ENCODE measurements at regions not wholly inside any gene's neighbourhood (a gene's known extent, or its start where the extent isn't known, plus 50 kb on each side); places are given as distances from the start of the nearest gene placed in this dataset.

DNA sequence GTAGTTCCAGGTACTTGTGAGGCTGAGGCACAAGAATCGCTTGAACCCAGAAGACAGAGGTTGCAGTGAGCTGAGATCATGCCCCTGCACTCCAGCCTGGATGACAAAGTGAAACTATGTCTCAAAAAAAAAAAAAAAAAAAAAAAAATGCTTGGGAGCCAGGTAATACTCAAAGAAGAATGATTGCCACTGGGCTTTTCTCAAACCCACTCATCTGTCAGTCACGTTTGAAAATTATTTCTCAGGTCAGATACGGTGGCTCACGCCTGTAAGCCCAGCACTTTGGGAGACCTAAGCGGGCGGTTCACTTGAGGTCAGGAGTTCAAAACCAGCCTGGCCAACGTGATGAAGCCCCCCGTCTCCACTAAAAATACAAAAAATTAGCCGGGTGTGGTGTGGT is 155.7 kb downstream of the RELL1 start:
- Histone ChIP-seq H3K79me2 (ENCODE audit: insufficient read depth, low read length) (no peaks in the 10 kb centered on the region), H3K36me3 (ENCODE audit: insufficient read depth, low read length) (no peaks in the 10 kb centered on the region), H2AFZ (ENCODE audit: low read length) (no peak overlapping the region), H3K27ac (ENCODE audit: low read depth, low read length) (no peak overlapping the region), H3K27me3 (ENCODE audit: insufficient read depth, low read length) (no peaks in the 10 kb centered on the region), H3K4me2 (ENCODE audit: insufficient read depth, low read length) (no peak overlapping the region), H3K4me1 (ENCODE audit: insufficient read depth, low read length) (no peaks in the 10 kb centered on the region), H3K9me3 (ENCODE audit: low read depth, low read length) (no peaks in the 10 kb centered on the region), H4K20me1 (ENCODE audit: insufficient read depth, low read length) (no peaks in the 10 kb centered on the region), H3K4me3 (ENCODE audit: insufficient read depth, low read length) (no peak overlapping the region)
- TF ChIP-seq, protein P1, sequence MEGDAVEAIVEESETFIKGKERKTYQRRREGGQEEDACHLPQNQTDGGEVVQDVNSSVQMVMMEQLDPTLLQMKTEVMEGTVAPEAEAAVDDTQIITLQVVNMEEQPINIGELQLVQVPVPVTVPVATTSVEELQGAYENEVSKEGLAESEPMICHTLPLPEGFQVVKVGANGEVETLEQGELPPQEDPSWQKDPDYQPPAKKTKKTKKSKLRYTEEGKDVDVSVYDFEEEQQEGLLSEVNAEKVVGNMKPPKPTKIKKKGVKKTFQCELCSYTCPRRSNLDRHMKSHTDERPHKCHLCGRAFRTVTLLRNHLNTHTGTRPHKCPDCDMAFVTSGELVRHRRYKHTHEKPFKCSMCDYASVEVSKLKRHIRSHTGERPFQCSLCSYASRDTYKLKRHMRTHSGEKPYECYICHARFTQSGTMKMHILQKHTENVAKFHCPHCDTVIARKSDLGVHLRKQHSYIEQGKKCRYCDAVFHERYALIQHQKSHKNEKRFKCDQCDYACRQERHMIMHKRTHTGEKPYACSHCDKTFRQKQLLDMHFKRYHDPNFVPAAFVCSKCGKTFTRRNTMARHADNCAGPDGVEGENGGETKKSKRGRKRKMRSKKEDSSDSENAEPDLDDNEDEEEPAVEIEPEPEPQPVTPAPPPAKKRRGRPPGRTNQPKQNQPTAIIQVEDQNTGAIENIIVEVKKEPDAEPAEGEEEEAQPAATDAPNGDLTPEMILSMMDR (IDR thresholded peaks at IDR 0.05; ENCODE audit: extremely low read depth, low read depth, low read length) = no peak
- DNase-seq (ENCODE audit: insufficient read length, low spot score, missing footprints) = no peak

DNA sequence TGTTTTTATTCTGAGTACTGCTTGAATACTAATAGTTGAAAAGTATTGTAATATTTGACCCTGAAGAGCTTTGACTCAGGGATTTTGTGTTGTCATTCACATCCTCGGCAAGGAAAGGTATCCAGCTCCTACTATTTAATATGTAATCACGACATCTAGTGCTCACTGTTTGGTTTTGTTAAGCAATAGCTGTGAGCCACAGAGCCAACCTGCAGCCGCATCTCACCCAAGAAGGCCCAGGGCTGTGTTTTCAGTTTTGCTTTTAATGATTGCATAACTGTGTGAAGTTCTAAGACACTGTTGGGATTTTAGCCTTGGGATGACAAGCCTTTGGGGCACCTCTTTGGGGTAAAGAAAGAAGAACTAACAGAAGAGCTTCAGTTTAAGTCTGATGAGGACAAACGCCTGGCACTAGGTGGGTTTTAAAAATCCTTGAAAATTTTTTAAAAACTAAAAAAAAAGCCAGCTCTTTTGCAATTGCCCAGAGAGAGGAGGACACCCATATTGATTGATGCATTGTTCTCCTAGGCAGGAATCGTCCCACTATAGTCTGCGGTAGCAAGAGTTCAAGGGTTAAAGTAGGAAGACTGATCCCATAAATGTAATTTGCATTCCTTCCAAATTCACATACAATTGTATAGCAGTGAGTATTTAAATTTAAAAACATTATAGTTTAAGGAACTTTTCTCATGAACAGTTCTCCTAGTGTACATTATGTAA is 157.8 kb downstream of the RELL1 start:
- Histone ChIP-seq H3K27me3 (ENCODE audit: insufficient read depth, low read length) (no peaks in the 10 kb centered on the region), H3K79me2 (ENCODE audit: insufficient read depth, low read length) (no peaks in the 10 kb centered on the region), H4K20me1 (ENCODE audit: insufficient read depth, low read length) (no peaks in the 10 kb centered on the region), H3K4me2 (ENCODE audit: insufficient read depth, low read length) (no peak overlapping the region), H3K36me3 (ENCODE audit: insufficient read depth, low read length) (no peaks in the 10 kb centered on the region), H3K4me3 (ENCODE audit: insufficient read depth, low read length) (no peak overlapping the region), H3K27ac (ENCODE audit: low read depth, low read length) (no peak overlapping the region), H3K9me3 (ENCODE audit: low read depth, low read length) (no peaks in the 10 kb centered on the region), H3K4me1 (ENCODE audit: insufficient read depth, low read length) (no peaks in the 10 kb centered on the region), H2AFZ (ENCODE audit: low read length) (no peak overlapping the region)
- TF ChIP-seq, protein P1 (IDR thresholded peaks at IDR 0.05; ENCODE audit: extremely low read depth, low read depth, low read length) = no peak
- peak; percentile 10 for DNase-seq (ENCODE audit: insufficient read length, low spot score, missing footprints)

DNA sequence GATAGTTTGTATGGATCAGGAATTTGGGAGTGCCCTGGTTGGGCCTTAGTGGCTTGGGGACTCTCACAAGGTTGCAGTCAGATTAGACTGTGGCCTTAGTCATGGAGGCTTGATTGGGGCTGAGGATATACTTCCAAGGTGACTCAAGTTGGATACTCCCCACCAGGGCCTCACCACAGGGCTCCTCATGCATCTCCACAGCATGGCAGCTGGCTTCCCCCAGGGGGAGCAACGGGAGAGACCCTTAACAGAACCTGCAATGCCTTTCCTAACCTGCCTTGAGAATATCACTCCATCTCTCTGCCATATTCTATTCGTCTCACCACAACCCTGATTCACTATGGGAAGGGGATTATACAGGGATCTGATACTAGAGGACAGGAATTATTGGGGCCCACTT is 161.9 kb downstream of the RELL1 start:
- no peaks in the 10 kb centered on the region for H3K36me3 ChIP-seq (ENCODE audit: insufficient read depth, low read length)
- H3K4me3 ChIP-seq (ENCODE audit: insufficient read depth, low read length) = no peak overlapping the region
- no peaks in the 10 kb centered on the region for H3K4me1 ChIP-seq (ENCODE audit: insufficient read depth, low read length)
- H3K79me2 ChIP-seq (ENCODE audit: insufficient read depth, low read length) = no peaks in the 10 kb centered on the region
- H3K9me3 ChIP-seq (ENCODE audit: low read depth, low read length) = no peaks in the 10 kb centered on the region
- H2AFZ ChIP-seq (ENCODE audit: low read length) = no peak overlapping the region
- H4K20me1 ChIP-seq (ENCODE audit: insufficient read depth, low read length) = no peaks in the 10 kb centered on the region
- DNase-seq (ENCODE audit: insufficient read length, low spot score, missing footprints) = no peak
- H3K27me3 ChIP-seq (ENCODE audit: insufficient read depth, low read length) = no peaks in the 10 kb centered on the region
- H3K4me2 ChIP-seq (ENCODE audit: insufficient read depth, low read length) = no peak overlapping the region
- no peak overlapping the region for H3K27ac ChIP-seq (ENCODE audit: low read depth, low read length)
- TF ChIP-seq, protein P1 (IDR thresholded peaks at IDR 0.05; ENCODE audit: extremely low read depth, low read depth, low read length) = no peak

DNA sequence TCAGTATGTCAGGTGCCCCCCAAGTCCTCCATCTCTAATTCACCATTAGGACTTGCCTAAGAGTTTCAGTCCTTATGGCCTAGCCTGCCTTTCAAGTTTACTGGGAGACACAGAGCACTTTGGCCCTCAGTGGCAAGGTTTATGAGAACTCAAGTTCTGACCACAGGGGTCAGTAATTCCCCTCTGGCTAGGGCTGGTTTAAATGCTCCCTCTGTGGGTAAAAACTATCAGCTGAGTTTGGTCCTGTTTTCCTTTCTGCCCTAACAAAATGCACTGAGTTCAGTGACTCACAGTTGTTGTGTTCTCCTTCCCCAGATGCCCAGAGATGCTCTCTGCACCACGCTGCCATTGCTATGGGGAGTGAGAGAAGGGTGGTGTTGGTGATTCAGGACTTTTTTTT is 163.2 kb downstream of the RELL1 start:
- no peaks in the 10 kb centered on the region for H3K79me2 ChIP-seq (ENCODE audit: insufficient read depth, low read length)
- no peaks in the 10 kb centered on the region for H4K20me1 ChIP-seq (ENCODE audit: insufficient read depth, low read length)
- H3K9me3 ChIP-seq (ENCODE audit: low read depth, low read length) = no peaks in the 10 kb centered on the region
- DNase-seq (ENCODE audit: insufficient read length, low spot score, missing footprints) = no peak
- no peaks in the 10 kb centered on the region for H3K4me1 ChIP-seq (ENCODE audit: insufficient read depth, low read length)
- H3K4me2 ChIP-seq (ENCODE audit: insufficient read depth, low read length) = no peak overlapping the region
- H3K4me3 ChIP-seq (ENCODE audit: insufficient read depth, low read length) = no peak overlapping the region
- no peaks in the 10 kb centered on the region for H3K36me3 ChIP-seq (ENCODE audit: insufficient read depth, low read length)
- no peak overlapping the region for H3K27ac ChIP-seq (ENCODE audit: low read depth, low read length)
- H3K27me3 ChIP-seq (ENCODE audit: insufficient read depth, low read length) = no peaks in the 10 kb centered on the region
- TF ChIP-seq, protein P1 (IDR thresholded peaks at IDR 0.05; ENCODE audit: extremely low read depth, low read depth, low read length) = no peak
- no peak overlapping the region for H2AFZ ChIP-seq (ENCODE audit: low read length)

Measured in osteoblast (primary cell).